Endothelial cell of umbilical vein (primary cell): ENCODE measurements at regions not wholly inside any gene's neighbourhood (a gene's known extent, or its start where the extent isn't known, plus 50 kb on each side); places are given as distances from the start of the nearest gene placed in this dataset.

Source experiments
- BruUV-seq: library from RNA; stranded (reverse); fragments of 400-500 nt; replicated peaks from 2 replicates; lab custom pipeline; 2021; lab: Mats Ljungman, UMichigan
- CTCF ChIA-PET: fragments of 300-600, 350-600 bp; sonication (Branson Sonifier 250); formaldehyde crosslinking; loops from one replicate; lab custom pipeline; 2021; ENCODE audit warnings: antibody characterized with exemption, inconsistent platforms; lab: Charles Lee
- POLR2A ChIA-PET: fragments of 300-600, 350-600 bp; sonication (Branson Sonifier 250); formaldehyde crosslinking; loops from one replicate; lab custom pipeline; 2021; ENCODE audit warnings: antibody characterized with exemption, inconsistent platforms; lab: Charles Lee
- DNase-seq: peaks from one replicate; pipeline ENCODE4 v3.0.0-alpha.2; 2011; ENCODE audit warnings: low read depth, low spot score
- FAIRE-seq: peaks from 2 replicates; lab custom pipeline; 2011; peaks lifted over from hg19 to GRCh38; lab: Jason Lieb, UNC
- H2AFZ ChIP-seq: 2 replicates; pipeline ENCODE4 v1.6.0; 2012; ENCODE audit warnings: low read depth, low read length, control low read depth, inconsistent platforms
- H3K27ac ChIP-seq: 2 replicates; pipeline ENCODE4 v1.5.1; 2011; ENCODE audit warnings: low read depth, mild to moderate bottlenecking, control low read depth, low read length, moderate library complexity; ENCODE audit not compliant: insufficient read depth
- H3K27me3 ChIP-seq, 2 experiments: 2 replicates each; pipeline versions ENCODE4 v1.6.0 to v1.6.1; 2011; ENCODE audit warnings: low read length in 2 of 2, mixed read lengths in 1 of 2; ENCODE audit not compliant: control insufficient read depth in 2 of 2, insufficient read depth in 2 of 2
- H3K36me3 ChIP-seq, 2 experiments: 2 replicates in 1 of 2; 3 replicates in 1 of 2; pipeline ENCODE4 v1.5.1; 2011; ENCODE audit warnings: low read length in 2 of 2, mild to moderate bottlenecking in 1 of 2, moderate library complexity in 1 of 2; ENCODE audit not compliant: control insufficient read depth in 2 of 2, insufficient read depth in 2 of 2; ENCODE audit errors: extremely low read depth in 1 of 2
- H3K4me1 ChIP-seq: 3 replicates; pipeline ENCODE4 v1.5.1; 2011; ENCODE audit warnings: mild to moderate bottlenecking, low read length; ENCODE audit not compliant: control insufficient read depth, insufficient read depth; ENCODE audit errors: extremely low read depth
- H3K4me2 ChIP-seq: 2 replicates; pipeline ENCODE4 v1.6.1; 2011; ENCODE audit warnings: low read length, control low read depth, mixed read lengths; ENCODE audit not compliant: insufficient read depth
- H3K4me3 ChIP-seq, 3 experiments: fragments of 200-600 bp in 1 of 3; sonication (generic), shearing (Covaris generic) in 1 of 3; replicated peaks in 1 of 3; 2 replicates each; pipeline ENCODE4 v1.5.1; 2011 to 2016; ENCODE audit warnings: control low read depth in 3 of 3, low read length in 3 of 3, mild to moderate bottlenecking in 2 of 3, inconsistent platforms in 1 of 3, low read depth in 1 of 3, moderate library complexity in 1 of 3; ENCODE audit not compliant: insufficient read depth in 1 of 3
- H3K79me2 ChIP-seq: 2 replicates; pipeline ENCODE4 v1.6.0; 2012; ENCODE audit warnings: low read length, inconsistent platforms; ENCODE audit not compliant: control insufficient read depth, insufficient read depth
- H3K9ac ChIP-seq: replicated peaks from 2 replicates; pipeline ENCODE3; 2011; ENCODE audit warnings: low read length, control low read depth; ENCODE audit not compliant: insufficient read depth; ENCODE audit errors: extremely low read depth
- H3K9me1 ChIP-seq: replicated peaks from 3 replicates; pipeline ENCODE4 v1.6.0; 2011; ENCODE audit warnings: mild to moderate bottlenecking, low read length; ENCODE audit not compliant: control insufficient read depth, insufficient read depth; ENCODE audit errors: extremely low read depth
- H3K9me3 ChIP-seq: replicated peaks from 2 replicates; pipeline ENCODE4 v1.5.1; 2012; ENCODE audit warnings: low read length, inconsistent platforms; ENCODE audit not compliant: control insufficient read depth, insufficient read depth
- H4K20me1 ChIP-seq: replicated peaks from 2 replicates; pipeline ENCODE3; 2011; ENCODE audit warnings: mild to moderate bottlenecking, low read length; ENCODE audit not compliant: control insufficient read depth, insufficient read depth; ENCODE audit errors: extremely low read depth
- FOS ChIP-seq: IDR thresholded peaks from 2 replicates; pipeline ENCODE4 v1.6.1; 2011; ENCODE audit warnings: mild to moderate bottlenecking, low read length, moderate library complexity, borderline replicate concordance; ENCODE audit not compliant: insufficient read depth
- GATA2 ChIP-seq: IDR thresholded peaks from 2 replicates; pipeline ENCODE4 v1.7.0; 2011; ENCODE audit warnings: low read depth, mild to moderate bottlenecking, moderate library complexity, mixed read lengths, low read length; ENCODE audit not compliant: insufficient read length, insufficient read depth
- MYC ChIP-seq: IDR thresholded peaks from one replicate; pipeline ENCODE4 v1.6.1; 2011; ENCODE audit warnings: mild to moderate bottlenecking, low read depth, low read length
- POLR2AphosphoS5 ChIP-seq: IDR thresholded peaks from 2 replicates; pipeline ENCODE4 v1.6.1; 2012; ENCODE audit warnings: low read depth, mild to moderate bottlenecking, control low read depth, low read length, moderate library complexity; ENCODE audit not compliant: insufficient read depth
- dilution Hi-C: fragments of 300-500 bp; cut with MboI; formaldehyde crosslinking; loops from one replicate; pipeline ENCODE4 v1.15.0; 2019; ENCODE audit warnings: low sequenced_read_pairs; ENCODE audit not compliant: extremely low pct_ligation_motif_present
- intact Hi-C: fragments of 100-400 bp; cut with micrococcal nuclease; formaldehyde crosslinking; loops from one replicate; pipeline ENCODE4 v1.10.0; 2022
- TF ChIP-seq, protein P1 (sequence below), 2 donors: IDR thresholded peaks; 1 replicate in 1 of 2; 2 replicates in 1 of 2; pipeline ENCODE4 v1.5.1; 2011; ENCODE audit warnings: low read length in 2 of 2, mild to moderate bottlenecking in 2 of 2, moderate library complexity in 2 of 2, control low read depth in 1 of 2, inconsistent platforms in 1 of 2, low read depth in 1 of 2; ENCODE audit not compliant: insufficient read depth in 1 of 2; ENCODE audit errors: extremely low read depth in 1 of 2
- TF ChIP-seq, protein P2 (sequence below): IDR thresholded peaks from 2 replicates; pipeline ENCODE4 v1.6.1; 2011; ENCODE audit not compliant: insufficient read depth, insufficient read length

DNA sequence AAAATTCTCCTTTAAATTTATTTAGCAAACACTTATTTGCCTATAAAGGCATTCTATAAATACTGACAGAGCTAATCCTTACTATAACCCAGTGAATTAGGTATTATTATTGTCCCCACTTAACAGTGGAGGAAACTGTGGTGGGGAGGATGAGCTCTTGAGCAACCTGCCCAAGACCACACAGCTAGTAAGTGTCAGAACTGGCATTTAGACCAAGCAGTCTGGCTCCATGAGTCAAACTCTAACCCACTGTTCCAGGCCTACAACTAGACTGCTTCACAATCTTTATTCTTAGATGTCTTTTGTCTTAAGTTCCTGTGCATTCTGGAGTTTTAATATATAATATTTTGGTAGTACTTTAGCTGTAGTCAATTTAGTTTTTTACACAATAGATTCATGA is 530.8 kb downstream of the BCKDHB start:
- no peak overlapping the region for H3K4me2 ChIP-seq
- POLR2A ChIA-PET: no interaction called here
- H3K9me1 ChIP-seq: no peaks in the 10 kb centered on the region
- no peaks in the 10 kb centered on the region for H4K20me1 ChIP-seq
- CTCF ChIA-PET: interaction anchor here (2.6 kb wide), 1 partner anchor 32 kb away, joined by 8 read pairs; no protein-coding TSS in a partner anchor
- no peak overlapping the region for H2AFZ ChIP-seq
- H3K4me1 ChIP-seq: peaks cover 17% of the 10 kb centered on the region
- H3K27me3 ChIP-seq: no peaks in the 10 kb centered on the region
- no peak overlapping the region for H3K27ac ChIP-seq
- dilution Hi-C loops (no loop called here), intact Hi-C loops (no loop called here)
- no peaks in the 10 kb centered on the region for H3K36me3 ChIP-seq
- no peak for TF ChIP-seq POLR2AphosphoS5
- TF ChIP-seq FOS: no peak
- TF ChIP-seq MYC: no peak
- TF ChIP-seq, protein P1, sequence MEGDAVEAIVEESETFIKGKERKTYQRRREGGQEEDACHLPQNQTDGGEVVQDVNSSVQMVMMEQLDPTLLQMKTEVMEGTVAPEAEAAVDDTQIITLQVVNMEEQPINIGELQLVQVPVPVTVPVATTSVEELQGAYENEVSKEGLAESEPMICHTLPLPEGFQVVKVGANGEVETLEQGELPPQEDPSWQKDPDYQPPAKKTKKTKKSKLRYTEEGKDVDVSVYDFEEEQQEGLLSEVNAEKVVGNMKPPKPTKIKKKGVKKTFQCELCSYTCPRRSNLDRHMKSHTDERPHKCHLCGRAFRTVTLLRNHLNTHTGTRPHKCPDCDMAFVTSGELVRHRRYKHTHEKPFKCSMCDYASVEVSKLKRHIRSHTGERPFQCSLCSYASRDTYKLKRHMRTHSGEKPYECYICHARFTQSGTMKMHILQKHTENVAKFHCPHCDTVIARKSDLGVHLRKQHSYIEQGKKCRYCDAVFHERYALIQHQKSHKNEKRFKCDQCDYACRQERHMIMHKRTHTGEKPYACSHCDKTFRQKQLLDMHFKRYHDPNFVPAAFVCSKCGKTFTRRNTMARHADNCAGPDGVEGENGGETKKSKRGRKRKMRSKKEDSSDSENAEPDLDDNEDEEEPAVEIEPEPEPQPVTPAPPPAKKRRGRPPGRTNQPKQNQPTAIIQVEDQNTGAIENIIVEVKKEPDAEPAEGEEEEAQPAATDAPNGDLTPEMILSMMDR (IDR thresholded peaks at IDR 0.05; ENCODE audit: extremely low read depth in 1 of 2, insufficient read depth in 1 of 2, low read depth in 1 of 2, low read length in 2 of 2): no peak
- no peak for TF ChIP-seq GATA2
- TF ChIP-seq, protein P2, sequence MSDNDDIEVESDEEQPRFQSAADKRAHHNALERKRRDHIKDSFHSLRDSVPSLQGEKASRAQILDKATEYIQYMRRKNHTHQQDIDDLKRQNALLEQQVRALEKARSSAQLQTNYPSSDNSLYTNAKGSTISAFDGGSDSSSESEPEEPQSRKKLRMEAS: no peak
- H3K9ac ChIP-seq: no peak overlapping the region
- H3K9me3 ChIP-seq: no peaks in the 10 kb centered on the region
- no peak overlapping the region for H3K4me3 ChIP-seq
- FAIRE-seq (no peak), DNase-seq (no peak)
- H3K79me2 ChIP-seq: no peaks in the 10 kb centered on the region
- BruUV-seq: no TSS peak
